GM03348 (cell line): ENCODE measurements at regions not wholly inside any gene's neighbourhood (a gene's known extent, or its start where the extent isn't known, plus 50 kb on each side); places are given as distances from the start of the nearest gene placed in this dataset.

Experiments used
- DNase-seq: peaks from one replicate; pipeline ENCODE4 v3.0.0; 2012; ENCODE audit warnings: low spot score

DNA sequence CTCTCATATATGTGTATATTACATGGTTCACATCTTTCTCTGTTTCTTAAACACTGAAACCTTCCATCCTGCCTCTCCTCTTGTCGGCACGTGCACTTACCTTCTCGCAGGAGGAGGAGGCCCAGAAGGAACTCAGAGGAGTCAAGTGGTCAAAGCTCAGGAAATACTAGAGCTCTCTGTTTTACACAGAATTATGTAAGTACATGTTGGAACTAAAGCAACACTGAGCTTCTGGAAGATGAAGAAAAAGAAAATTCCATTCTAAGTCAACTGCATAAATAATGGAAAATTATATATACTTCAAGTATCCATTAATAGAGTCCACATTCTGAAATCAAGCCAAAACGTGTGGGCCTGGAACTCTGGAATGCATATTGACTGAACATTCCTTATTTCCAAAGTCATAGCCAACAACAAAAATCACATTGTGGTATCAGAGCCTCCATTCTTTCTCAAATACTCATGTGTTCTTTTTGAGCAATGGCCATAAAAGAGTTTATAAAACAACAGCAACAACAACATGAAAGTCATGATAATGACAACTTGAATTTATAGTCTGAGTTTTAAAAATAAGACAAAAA is 121.5 kb upstream of the RAI14 start:
- peak; percentile 78 for DNase-seq

DNA sequence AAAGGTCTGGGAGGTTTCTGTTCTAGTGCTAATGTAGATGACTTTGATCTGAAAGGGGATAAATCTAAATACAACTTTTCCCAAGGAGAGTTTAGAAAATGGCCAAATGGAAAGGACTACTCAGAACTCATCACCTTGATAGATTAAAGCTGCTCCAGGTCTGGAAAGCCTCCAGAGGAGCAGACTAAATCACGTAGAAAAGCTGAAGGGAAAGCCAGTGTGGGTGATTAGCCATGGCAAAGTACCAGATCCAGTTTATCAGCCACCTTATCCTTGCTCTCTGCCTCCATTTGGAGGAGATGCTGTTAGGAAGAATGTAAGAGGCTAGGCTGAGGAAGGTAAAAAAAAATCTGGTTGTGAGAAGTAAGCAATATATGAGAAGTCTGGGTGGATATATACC is 120.7 kb upstream of the RAI14 start:
- DNase-seq = no peak

DNA sequence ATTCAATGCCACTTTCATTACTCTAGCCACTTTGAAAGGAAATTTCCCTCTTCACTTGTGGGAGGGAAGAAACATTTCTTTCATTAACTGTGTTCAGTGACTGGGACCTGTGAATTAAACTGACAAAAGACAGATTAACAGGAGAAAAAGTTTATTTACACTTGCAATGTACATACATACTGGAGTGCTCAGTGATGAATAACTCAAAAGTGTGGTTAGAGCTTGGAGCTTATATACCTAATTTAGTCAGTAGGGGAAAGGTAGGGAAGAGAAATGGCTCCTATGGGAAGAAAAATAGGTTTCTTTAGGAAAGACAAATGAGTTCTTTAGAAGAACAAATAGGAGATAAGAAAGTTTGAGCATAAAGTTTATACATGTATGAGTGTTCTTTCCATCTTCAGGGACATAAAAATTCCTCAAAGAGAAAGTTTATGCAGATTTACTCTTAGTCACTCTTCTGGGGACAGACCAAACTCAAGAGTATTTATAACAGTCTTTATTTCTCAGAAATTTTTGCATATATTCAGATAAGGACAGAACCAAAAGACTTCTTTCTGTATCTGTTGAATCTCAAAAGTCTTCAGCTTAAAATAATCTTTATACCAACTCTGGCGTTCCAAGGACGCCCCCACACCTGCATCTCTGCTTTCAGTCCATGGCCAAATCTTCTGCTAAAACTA is 120.0 kb upstream of the RAI14 start:
- no peak for DNase-seq

DNA sequence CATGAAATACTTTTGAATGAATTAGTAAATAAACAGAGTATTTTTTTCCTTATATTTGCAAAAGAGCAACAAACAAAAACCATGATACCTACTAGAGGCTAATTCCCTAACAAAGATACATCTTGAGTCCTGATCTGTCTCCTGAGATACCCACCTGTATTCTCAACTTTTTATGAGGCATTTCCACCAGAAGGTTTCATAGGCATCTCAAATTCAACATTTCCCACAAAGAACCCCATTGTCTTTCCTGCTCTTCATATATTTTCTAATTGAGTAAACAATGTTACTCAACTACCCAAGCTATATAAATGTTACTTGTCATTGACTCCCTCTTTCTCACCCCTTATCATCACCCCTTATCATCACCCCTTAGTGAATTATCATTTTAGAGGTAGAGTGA is 119.4 kb upstream of the RAI14 start:
- no peak for DNase-seq

DNA sequence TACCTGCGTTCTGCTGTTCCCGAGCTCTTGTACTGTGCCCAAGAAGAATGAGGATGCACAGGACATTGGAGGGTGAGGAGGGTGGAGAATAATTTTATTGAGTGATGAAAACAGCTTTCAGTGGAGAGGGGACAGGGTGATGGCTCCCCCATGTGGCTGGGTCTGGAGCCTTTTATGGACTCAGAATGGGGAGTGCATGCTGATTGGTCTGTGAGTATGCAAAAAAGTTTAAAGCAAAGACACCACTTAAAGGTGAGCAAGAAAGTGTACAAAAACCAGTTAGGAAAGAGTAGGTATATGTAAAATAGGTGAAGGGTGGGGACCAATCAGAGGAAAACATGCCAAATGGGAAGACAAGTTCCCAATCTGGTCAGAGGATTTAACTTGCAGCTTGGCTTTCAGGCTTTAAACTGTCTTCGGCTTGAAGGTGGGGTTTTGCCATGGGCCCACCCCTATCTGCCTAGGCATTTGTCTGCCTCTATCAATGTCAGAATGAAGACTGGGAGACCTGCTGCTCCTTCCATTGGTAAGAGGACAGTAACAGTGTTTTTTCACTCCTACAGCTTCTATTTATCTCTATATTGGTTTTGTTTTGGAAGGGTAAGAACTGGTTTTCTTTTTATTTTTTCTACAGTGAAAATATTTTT is 118.0 kb upstream of the RAI14 start:
- DNase-seq = no peak

DNA sequence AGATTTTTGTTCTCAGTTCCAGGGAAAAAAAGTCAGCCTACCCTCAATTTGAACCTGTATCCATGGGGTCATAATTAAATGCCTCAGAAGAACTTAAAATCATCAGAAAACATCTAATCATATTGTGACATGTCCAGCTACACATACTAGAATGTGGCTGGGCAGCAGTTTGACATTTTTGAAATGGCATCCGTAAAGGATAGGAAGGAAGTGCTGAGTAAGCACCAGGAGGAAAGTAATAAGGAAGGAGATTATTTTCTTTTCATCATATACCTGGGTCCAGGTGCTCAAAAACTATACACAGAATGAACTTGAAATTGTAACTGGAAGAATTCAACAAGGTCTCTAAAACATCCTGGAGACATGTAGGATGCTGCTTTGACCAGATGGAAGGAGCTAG is 116.9 kb upstream of the RAI14 start:
- no peak for DNase-seq

DNA sequence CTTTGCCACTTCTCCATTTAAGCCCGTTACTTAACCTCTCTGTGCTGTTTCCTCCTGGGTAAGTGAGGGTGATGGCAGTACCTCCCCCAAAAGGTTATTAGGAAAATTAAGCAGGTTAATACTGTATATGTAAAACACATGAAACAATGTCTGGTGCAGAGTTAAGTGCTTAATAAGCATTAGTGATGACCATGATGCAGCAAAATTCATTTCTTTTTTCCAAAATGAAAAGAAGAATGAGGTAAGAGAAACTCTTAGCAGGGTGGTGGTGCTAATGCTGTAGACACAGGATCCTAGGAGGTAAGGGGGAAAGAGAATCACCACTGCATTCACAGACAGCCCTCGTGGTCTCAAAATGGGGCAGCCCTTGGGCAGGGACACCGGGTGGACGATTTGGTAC is 115.1 kb upstream of the RAI14 start:
- no peak for DNase-seq

DNA sequence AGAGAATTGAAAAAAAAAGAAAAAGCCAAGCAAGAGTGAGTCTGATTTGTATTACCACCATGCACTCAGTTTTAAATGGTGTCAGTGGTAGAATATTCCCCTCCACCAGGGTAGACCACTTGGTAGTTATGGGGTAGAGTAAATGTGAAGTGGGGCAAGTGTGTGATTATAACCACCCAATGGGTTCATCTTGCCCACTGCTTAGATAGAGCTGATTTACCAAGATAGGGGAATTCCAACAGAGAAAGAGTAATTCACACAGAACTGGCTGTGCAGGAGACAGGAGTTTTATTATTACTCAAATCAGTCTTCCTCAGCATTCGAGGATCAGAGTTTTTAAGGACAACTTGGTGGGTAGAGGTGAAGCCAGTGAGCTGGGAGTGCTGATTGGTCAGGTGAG is 113.3 kb upstream of the RAI14 start:
- DNase-seq = no peak

DNA sequence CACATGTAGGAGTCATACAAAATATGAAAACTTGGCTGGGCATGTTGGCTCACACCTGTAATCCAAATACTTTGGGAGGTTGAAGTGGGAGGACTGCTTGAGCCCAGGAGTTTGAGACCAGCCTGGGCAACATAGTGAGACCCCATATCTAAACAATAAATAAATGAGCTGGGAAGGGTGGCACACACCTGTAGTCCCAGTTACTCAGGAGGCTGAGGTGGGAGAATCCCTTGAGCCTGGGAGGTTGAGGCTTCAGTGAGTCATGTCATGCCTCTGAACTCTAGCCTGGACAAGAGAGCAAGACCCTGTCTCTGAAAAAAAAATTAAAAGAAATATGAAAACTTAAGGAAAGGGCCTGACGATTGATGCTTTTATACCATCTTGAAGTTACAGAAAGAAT is 112.4 kb upstream of the RAI14 start:
- DNase-seq = no peak

DNA sequence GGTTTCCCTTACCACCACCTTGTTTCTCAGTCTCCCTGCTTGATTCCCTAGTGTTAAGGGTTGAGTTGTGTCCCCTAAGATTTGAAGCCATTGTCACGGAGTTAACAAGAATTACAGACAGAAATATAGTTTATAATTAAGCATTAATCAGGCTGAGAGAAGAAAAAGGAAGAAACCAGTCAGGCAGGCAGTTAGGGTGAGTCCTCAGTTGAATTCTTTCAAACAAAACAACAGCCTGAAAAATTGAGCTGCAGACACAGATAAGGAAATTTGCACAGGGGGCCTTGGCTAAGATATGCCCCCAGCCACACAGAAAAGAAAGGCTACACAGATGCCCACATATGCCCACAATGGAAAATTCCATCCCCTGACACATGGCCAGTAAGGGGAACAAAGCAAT is 111.7 kb upstream of the RAI14 start:
- no peak for DNase-seq

DNA sequence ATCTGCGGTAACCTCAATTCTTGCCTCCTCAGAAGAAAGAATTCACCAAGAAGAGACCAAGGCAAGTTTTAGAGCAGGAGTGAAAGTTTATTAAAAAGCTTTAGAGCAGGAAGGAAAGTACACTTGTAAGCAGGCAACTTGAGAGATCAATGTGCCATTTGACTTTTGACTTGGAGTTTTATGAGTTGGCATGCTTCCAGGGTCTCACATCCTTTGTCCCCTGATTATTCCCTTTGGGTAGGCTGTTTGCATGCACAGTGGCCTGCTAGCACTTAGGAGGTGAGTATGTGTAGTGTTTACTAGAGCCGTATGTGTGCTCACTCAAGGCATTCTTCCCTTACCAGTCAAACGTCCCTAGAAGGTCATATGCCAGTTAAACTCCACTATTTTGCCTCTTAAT is 111.0 kb upstream of the RAI14 start:
- no peak for DNase-seq

DNA sequence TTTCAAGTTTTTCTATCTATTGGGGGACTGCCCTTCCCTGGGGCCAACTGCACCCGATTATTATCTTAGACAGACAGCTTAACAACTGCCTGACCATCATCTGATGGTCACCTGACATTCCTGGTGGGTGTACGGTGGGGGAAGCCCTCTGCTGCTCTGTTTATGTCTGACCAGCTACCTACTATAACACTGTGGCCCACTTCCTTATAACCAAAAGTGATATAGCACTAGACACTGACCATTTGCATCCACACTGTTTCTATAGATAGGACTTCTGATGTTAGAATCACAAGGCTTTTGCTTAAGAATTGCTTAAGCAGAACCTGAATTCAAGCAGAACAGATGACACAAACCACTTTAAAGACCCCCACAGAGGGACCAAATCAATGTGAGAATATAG is 110.5 kb upstream of the RAI14 start:
- DNase-seq = no peak

DNA sequence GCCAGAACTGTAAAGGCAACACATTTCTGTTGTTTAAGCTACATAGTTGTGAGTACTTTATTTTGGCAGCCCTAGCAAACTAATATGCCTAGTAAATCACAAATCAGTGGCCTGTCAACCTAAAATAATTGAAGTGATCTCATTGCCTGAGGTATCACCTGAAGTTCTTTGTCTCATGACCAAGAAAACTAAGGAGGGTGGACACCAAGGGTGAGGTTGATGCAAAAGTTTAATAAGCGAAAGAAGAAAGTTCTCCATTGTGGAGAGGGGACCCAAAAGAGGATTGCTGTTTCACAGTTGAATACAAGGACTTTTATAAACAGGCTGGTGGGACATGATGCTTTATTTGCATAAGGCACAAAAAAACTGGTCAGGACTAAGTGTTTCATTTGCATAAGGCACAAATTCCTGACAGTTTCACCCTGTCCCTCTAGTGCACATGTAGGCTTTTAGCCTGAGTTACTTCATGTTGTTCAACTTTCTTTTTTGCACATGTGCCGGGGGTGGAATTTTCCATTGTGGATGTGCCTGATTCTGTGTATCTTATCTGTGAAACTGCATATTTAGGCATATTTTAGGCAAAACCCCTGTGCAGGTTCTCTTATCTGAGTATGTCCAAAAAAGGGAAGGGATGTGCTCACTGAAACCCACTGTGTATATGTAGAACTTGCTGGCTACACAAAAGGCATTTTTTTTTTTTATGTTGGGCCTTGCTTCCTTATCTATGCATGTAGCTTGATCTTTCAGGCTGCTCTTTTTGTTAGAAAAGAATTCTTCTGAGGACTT is 108.6 kb upstream of the RAI14 start:
- no peak for DNase-seq

DNA sequence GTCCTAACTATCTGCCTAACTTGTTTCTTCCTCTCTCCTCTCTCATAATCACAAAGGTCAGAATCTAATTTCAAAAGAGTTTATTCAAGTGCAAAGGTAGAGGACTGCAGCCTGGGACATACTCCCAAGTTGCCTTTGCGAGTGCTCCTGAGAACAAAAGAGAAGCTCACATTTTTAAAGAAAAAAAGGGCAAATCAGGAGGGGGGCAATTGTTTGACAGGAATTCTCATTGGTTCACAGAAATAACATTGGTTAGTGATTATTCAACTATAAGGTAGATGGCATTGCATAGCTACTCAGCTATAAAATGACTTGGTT is 108.1 kb upstream of the RAI14 start:
- no peak for DNase-seq

DNA sequence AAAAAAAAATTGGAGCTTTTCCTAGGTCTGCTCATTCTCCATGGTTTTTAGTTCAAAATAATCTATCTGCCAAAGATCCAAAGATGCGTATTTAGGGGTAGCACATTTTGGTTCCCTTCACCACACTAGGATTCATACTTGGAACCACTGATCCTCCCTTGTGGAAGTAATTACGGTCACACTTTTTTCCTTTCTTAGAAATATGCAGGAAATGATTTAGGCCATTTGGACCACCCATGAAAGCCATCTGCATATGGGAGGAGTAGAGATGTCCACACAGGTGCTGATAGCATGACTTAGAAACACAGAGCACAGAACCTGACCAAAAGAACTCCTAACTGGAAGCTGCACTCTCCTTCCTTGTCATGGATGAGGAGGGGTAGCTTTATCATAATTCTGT is 105.9 kb upstream of the RAI14 start:
- no peak for DNase-seq

DNA sequence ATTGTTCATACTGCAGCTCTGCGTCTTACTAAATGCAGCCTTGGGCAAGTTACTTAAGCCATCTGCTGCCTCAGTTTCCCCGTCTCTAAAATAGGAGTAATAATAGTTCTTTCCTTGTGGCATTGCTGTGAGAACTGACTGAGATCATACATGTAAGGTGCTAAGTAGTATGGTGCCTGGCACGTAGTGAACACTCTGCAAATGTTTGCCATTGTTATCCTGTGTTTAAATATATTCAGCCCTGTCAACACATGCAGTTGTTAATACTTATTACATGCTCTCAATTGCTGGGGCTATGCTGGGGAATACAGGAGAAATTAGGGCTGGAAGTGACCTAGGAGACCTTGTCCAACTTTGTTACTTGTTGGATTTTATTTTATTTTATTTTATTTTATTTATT is 105.2 kb upstream of the RAI14 start:
- no peak for DNase-seq

DNA sequence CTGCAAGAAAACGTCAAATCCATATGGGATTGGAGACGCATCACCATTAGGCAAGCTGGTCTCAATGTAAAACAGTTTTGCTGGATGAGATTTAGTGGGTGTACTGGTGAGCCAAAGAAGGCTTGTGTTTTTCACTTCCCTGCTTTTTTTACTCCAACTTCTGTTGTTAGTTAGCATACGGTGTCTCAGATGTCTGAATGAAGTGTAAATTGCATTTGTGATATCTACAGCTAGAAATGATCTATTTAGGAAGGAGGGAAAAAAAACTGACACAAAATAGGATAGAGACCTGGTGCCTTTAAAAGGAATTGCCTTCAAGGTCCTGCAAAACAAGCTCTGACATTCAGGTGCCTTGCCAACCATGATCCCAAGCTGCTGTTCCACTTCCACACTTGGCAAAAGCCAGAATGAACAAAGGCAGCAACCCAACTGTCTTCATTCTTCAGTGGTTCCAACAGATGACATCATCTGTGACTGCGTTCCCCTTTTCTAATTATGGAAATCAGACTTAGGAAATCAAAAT is 104.2 kb upstream of the RAI14 start:
- DNase-seq = peak; percentile 42

DNA sequence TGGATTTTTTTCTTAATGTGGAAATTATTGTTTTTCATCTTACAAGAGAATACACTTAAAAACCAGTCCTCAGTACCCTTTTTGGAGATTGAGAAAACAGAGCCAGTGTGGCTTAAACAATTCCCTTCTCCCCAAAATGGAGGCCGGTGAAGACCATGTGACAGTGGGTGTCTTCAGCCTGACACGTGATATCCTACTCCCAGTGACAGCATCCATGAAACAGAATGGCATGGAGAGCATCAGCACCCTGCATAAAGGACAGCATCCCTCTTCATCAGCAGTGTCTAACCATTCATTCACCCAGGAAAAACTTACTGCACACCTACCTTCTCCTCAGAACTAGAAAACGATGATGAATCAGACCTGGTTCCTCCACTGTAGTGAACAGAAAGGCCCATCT is 103.4 kb upstream of the RAI14 start:
- DNase-seq = no peak

DNA sequence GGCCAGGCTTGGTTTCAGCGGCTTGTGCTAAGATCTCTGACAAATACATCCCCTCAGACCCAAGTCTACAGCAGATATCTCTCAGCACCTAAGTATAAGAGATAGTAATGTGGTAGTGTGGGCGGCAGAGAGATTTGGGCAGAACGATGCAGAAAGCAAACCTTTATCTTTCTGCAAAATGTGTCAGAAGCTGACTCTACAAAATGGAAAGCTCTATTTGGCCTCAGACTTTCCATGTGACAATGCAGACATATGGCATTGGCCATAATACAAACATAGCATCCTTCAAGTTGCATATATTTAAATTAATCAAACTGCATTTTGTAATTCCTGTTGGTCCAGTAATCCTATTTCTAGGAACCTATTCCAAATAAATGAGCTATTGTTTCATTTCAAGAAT is 102.5 kb upstream of the RAI14 start:
- no peak for DNase-seq

DNA sequence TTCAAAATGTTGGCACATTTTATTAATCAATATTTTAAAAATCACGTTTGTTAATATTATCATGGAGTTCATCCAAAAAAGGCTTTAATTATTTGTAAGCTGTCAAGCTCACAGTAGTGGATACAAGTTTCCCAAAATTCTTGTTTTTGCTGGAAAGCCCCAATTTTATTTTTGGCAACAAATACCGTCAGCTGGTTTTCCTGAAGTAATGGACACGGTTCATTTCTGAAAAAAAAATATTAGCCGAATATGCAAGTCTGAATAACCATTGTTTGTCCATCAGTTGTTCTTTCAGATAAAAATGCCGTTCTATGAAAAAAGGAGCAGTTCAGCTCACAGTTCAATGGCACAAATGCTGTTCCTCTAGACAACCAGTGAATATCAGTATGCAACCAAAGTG is 101.5 kb upstream of the RAI14 start:
- no peak for DNase-seq

DNA sequence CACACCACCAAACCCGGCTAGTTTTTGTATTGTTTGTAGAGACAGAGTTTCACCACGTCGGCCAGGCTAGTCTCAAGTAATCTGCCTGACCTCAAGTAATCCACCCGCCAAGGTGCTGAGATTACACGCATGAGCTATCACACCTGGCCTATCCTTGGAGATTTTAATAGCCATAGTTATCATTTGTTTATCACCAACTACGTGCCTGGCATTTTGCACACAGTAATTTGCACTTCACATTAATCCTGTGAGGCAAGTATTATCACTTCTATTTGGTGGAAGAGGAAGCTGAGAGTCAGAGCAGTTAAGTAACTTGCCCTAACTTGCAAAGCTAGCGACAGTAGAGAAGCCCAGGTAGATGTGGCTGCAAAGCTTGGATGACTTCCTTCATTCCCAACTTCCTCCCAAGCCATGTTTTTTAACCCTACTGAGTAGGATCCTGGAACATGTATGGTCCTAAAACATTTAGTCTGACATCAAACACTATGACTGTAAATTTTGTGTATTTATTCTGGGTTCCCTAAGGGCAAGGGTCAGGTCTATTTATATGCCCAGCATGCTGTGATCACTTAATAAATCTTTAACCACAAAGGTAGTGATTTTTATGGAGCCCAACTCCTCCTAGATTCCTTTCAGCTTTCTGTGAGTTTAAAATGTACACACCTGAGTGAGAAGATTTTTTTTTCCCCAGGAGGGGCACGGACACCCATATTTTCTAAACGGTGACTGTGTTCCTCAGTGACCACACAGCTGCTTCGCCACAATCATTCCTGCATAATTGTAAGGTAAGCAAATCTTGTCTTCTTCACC is 100.2 kb upstream of the RAI14 start:
- DNase-seq = no peak

DNA sequence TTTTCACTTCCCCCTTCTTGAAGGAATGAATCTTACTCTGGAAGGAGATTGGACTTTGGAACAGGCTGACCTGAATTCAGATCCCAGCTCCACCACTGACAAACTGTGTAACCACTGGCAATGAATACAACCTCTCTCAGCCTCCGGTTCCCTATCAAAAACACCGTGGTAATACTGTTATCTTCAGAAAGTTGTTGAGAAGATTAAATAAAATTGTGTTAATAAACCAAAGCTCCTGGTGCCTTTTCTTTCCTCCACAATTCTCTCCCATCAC is 99.7 kb upstream of the RAI14 start:
- DNase-seq = no peak
